ENCODE measurements at regions not wholly inside any gene's neighbourhood (a gene's known extent, or its start where the extent isn't known, plus 50 kb on each side); places are given as distances from the start of the nearest gene placed in this dataset.

GRCh38 chr4:155616117-155616516 lies 50.5 kb upstream of the GUCY1A1 start:
- no peak for DNase-seq (ENCODE audit: low read depth)

- no peak for DNase-seq (ENCODE audit: low read depth)
Measured at GRCh38 chr4:155615081-155615887, 51.4 kb upstream of the GUCY1A1 start.

GRCh38 chr4:155614111-155614762 lies 52.4 kb upstream of the GUCY1A1 start:
- DNase-seq (ENCODE audit: low read depth): no peak

DNA sequence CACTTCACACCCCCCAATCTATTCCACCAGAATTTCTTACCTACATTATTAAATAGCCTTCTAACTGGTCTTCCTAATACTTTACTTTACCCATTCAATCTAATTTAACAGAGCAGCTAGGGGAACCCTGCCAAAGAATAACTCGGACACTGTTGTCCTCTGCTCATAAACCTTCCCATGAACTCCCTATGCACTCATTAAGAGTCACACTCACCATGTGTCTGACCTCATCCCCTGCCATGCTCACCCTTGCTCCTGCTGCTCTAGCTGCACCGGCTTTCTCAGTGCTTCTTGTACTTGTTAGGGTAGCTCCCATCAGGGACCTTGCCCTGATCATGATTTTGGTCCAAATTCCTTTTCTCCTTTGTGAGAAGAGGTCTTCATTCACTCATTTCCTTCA lies 54.6 kb upstream of the GUCY1A1 start:
- no peak for DNase-seq (ENCODE audit: low read depth)

- DNase-seq (ENCODE audit: low read depth): no peak
Measured at GRCh38 chr4:155611501-155611900, 55.1 kb upstream of the GUCY1A1 start.

- no peak for DNase-seq (ENCODE audit: low read depth)
Measured at GRCh38 chr4:155610143-155610542, 56.5 kb upstream of the GUCY1A1 start.

DNA sequence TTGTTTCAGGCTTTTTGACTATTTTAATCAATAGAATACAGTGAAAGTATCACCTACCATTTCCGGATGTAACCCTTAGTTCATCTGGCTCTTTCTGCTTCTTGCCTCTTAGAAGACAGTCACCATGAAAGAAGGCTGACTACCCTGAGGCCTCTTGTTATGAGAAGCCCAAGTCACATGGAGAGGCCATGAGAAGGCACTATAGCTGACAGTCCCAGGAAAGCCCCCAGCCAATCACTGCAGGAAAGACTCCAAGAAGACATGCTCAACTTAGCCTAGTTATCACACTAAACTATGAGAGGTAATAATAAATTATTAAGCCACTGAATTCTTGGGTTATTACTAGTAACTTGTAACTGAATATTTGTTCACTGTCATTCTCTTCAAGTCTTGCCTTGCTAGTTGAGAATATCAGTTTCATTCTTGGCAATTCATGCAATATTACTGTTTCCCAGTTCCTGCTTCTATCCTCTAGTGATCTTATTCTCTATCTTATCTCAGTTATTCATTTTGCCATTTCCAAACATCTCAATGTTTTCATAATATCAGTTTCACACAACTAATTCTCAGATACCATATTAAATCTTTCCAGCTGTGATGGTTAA lies 57.1 kb upstream of the GUCY1A1 start:
- DNase-seq (ENCODE audit: low read depth): no peak

- no peak for DNase-seq (ENCODE audit: low read depth)
Measured at GRCh38 chr4:155608225-155608885, 58.3 kb upstream of the GUCY1A1 start.

- DNase-seq (ENCODE audit: low read depth): no peak
Measured at GRCh38 chr4:155607481-155607880, 59.2 kb upstream of the GUCY1A1 start.

- DNase-seq (ENCODE audit: low read depth): no peak
Measured at GRCh38 chr4:155604718-155605626, 61.7 kb upstream of the GUCY1A1 start.

DNA sequence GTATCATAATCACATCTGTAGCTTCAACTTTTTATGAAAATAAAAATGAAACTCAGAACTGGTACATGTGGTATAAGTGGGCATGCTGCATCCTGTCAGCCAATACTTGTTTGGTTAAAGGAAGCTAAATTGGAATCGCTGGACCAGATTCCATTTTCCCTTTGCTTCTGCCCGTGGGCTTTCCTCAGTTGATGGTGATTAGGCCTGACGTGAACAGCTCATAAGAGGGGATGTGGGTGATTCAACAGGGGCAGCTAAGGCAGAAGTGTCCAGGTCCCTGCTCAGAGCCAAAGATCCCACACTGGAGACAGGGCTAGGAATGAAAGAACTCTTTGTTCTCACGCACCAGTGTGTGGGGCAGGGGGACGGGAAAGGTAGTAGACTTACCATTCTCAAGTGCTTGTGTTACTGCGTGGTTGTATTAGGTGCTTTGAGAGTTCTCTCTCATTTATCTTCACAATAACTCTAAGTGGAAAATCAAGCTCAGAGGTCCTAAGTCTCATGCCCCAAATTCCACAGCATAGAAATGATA lies 63.2 kb upstream of the GUCY1A1 start:
- DNase-seq (ENCODE audit: low read depth): no peak

DNA sequence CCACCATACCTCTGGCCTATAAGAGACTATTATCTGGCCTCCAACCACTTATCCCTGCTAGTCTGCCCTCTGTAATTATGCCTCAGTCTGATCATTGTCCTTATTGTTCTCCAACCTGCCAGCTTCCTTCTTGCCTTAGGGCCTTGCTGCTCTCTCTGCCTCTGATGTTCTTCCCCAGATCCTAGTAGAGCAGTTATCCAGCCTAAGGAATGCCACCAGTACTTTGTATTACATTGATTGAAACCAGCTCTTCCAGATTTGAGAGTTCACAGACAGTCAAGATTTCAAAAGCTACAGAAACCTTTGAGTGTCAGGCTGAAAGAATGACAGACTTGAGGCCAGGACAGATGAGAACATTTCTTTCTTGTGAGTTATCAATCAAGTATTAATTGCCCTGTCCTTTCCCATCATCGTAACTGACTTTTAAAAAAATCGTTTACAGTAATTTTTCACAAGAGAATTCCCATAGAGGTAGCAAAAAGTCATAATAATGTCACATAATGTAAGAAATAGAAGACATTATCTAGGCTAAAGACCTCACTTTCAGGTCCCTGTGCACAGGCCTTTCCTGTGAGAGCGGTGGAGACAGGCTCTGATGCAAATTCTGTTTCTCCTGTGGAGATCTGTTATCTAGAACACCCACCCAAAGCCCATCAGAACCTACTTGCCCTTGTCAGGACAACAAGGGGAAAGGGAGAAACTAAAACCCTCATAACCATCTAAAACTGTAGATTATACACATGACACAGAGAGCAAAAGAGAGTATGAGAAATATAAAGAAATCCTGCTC lies 64.1 kb upstream of the GUCY1A1 start:
- no peak for DNase-seq (ENCODE audit: low read depth)

DNA sequence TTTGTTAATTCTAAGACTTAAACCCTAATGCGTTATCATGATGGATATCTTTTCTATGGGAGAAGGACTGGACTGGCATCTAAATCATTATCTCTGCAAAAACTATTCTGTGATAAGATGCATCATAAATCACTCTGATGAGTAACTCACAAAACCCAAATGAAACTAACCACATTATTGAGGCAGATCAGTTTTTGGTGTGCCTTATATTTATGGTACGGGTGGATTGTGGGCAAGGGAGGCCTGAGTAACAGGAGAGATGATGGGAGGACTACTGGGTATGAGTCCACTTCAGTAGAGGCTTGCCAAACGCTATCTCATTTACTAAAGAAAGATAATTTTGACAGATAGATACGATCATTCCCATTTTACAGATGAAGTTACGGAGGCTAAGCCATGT lies 66.4 kb upstream of the GUCY1A1 start:
- DNase-seq (ENCODE audit: low read depth): no peak

- no peak for DNase-seq (ENCODE audit: low read depth)
Measured at GRCh38 chr4:155599596-155599995, 67.1 kb upstream of the GUCY1A1 start.

DNA sequence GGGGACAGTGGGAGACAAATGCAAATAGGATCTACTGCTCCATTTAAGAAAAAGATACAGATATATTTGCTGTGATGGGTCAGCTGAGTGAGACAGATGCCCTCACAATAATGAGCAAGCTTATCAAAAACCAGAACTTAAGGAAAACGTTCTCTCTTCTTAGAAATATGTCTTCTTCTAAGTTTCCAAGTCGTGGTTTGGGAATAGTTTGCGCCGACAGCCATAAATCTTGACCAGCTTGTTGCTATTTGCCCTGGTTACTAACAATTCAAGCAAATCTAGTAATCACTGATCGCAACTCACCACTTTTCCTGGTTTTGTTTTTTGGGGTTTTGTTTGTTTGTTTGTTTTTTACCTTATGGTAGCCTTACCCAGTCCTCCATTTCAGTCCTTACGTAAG lies 67.6 kb upstream of the GUCY1A1 start:
- DNase-seq (ENCODE audit: low read depth): no peak

DNA sequence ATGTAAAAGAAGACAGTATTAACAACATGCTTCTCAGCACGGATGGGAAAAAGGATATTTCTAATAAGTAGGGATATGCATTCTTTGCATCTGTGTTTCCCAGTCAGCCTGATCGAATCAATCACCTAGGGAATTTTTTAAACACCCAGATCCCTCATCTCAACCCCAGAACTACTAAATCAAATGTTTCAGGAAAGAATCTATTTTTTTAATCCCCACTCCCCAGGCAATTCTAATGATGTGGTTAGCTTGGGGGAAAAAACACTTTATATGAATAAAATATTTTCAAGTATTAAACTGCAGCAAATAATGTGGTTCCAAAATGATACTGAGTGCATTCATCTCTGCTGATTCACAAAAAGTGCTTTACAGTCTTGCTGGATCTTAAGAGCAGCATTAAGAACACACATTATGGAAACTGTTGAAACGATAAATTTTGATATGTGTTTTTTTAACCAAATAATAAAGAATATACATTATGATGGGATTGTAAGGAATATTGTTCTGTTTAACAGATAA lies 68.7 kb upstream of the GUCY1A1 start:
- DNase-seq (ENCODE audit: low read depth): no peak

- no peak for DNase-seq (ENCODE audit: low read depth)
Measured at GRCh38 chr4:155597281-155597680, 69.4 kb upstream of the GUCY1A1 start.

DNA sequence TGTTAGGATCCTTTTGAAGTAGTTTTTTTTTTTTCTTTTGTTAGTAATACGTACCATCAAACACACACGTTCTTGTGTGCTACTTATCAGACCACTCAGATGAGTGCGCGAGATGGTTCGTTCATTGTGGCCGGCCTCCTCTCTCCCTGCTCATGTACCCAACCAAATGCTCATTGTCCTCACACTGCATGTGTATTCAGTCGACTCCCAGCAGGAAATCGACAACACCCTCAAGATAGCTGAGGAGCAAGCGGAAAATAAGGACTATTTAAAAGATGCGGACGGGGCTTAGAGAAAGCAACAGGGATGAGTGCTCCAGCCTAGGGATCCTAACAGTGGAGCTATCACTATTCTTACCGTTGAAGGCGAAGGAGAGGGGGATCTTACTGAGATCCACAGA lies 72.9 kb upstream of the GUCY1A1 start:
- DNase-seq (ENCODE audit: low read depth): no peak

DNA sequence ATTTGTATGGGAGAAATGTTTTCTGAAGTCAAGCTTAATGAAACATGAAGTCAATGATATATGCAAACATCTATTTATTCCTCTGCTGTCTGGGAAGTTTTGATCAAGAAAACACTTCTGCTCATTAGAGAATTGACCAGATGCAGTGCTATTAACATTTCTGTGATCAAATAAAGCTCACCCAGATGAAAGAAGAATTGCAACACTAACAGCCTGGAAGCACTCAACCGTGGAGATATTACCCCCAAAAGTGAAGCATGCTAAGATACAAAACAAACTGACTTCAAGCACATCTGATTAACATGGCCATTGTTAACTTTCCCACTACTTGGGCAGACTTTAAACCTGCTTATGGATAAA lies 73.7 kb upstream of the GUCY1A1 start:
- no peak for DNase-seq (ENCODE audit: low read depth)

- no peak for DNase-seq (ENCODE audit: low read depth)
Measured at GRCh38 chr4:155592179-155592937, 74.3 kb upstream of the GUCY1A1 start.

All from T-helper 22 cell (primary cell).